GM12892 (cell line): ENCODE measurements at regions not wholly inside any gene's neighbourhood (a gene's known extent, or its start where the extent isn't known, plus 50 kb on each side); places are given as distances from the start of the nearest gene placed in this dataset.

Experiments used
- POLR2A ChIP-seq: IDR thresholded peaks from 2 replicates; pipeline ENCODE4 v1.6.1; 2011; ENCODE audit warnings: low read depth, low read length, control low read depth
- POLR2AphosphoS5 ChIP-seq: IDR thresholded peaks from 2 replicates; pipeline ENCODE4 v1.6.1; 2011; ENCODE audit warnings: low read depth, low read length, control low read depth
- TAF1 ChIP-seq: IDR thresholded peaks from 2 replicates; pipeline ENCODE4 v1.6.1; 2011; ENCODE audit warnings: low read depth, mild to moderate bottlenecking, control low read depth, low read length, borderline replicate concordance

DNA sequence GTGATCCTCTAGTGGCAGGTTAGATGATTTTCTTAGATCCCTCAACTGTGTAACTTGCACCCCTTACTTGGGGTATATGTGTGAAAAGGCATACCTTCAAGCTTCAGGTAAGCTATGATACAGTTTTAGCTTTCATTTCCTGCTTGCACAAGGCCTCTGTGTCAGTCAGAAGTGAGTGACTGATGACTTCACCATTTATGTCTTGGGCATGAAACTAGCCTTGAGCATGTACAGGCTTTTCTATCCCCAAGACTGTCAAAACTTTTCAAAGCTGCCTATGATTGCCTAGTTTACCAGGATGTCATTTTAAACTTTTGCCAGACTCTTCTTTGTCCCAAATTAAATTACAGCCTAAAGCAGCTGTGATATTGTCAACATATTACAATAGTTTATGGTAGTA lies 286.1 kb upstream of the CNTN5 start:
- TF ChIP-seq POLR2A (no peak), POLR2AphosphoS5 (no peak), TAF1 (no peak)
